Osteoblast (primary cell): ENCODE measurements at regions not wholly inside any gene's neighbourhood (a gene's known extent, or its start where the extent isn't known, plus 50 kb on each side); places are given as distances from the start of the nearest gene placed in this dataset.

Experiments used
- DNase-seq: peaks from one replicate; pipeline ENCODE4 v3.0.0; 2011; ENCODE audit warnings: low spot score, mixed read lengths; ENCODE audit not compliant: insufficient read length; ENCODE audit errors: missing footprints
- H2AFZ ChIP-seq: 2 replicates; pipeline ENCODE4 v1.6.0; 2011; ENCODE audit warnings: mild to moderate bottlenecking, low read length
- H3K27ac ChIP-seq: 2 replicates; pipeline ENCODE4 v1.5.1; 2011; ENCODE audit warnings: mild to moderate bottlenecking, low read depth, low read length, moderate library complexity
- H3K27me3 ChIP-seq: 2 replicates; pipeline ENCODE4 v1.6.0; 2012; ENCODE audit warnings: mild to moderate bottlenecking, control low read depth, inconsistent platforms, low read length, moderate library complexity; ENCODE audit not compliant: insufficient read depth
- H3K36me3 ChIP-seq: 2 replicates; pipeline ENCODE4 v1.5.1; 2011; ENCODE audit warnings: mild to moderate bottlenecking, low read length, control low read depth, moderate library complexity; ENCODE audit not compliant: insufficient read depth
- H3K4me1 ChIP-seq: 2 replicates; pipeline ENCODE4 v1.5.1; 2011; ENCODE audit warnings: mild to moderate bottlenecking, low read length, control low read depth, moderate library complexity; ENCODE audit not compliant: insufficient read depth
- H3K4me2 ChIP-seq: 2 replicates; pipeline ENCODE4 v1.6.0; 2011; ENCODE audit warnings: mild to moderate bottlenecking, low read length; ENCODE audit not compliant: insufficient read depth
- H3K4me3 ChIP-seq: fragments of 200-600 bp; sonication (generic); 3 replicates; pipeline ENCODE4 v1.5.1; 2012; ENCODE audit warnings: mild to moderate bottlenecking, low read length, inconsistent platforms; ENCODE audit not compliant: insufficient read depth
- H3K79me2 ChIP-seq: 2 replicates; pipeline ENCODE4 v1.6.0; 2012; ENCODE audit warnings: mild to moderate bottlenecking, low read length, control low read depth, inconsistent platforms; ENCODE audit not compliant: insufficient read depth
- H3K9me3 ChIP-seq: 2 replicates; pipeline ENCODE4 v1.5.1; 2011; ENCODE audit warnings: low read depth, low read length, control low read depth
- H4K20me1 ChIP-seq: 2 replicates; pipeline ENCODE4 v1.6.0; 2012; ENCODE audit warnings: mild to moderate bottlenecking, low read length, control low read depth; ENCODE audit not compliant: insufficient read depth
- CTCF ChIP-seq: IDR thresholded peaks from 2 replicates; pipeline ENCODE4 v1.5.1; 2011; ENCODE audit warnings: mild to moderate bottlenecking, low read depth, low read length, moderate library complexity; ENCODE audit errors: extremely low read depth

GRCh38 chr10:8817299-8817698 lies 762.8 kb downstream of the GATA3 start:
- Histone ChIP-seq H3K27ac (no peak overlapping the region), H3K36me3 (no peaks in the 10 kb centered on the region), H3K4me1 (no peaks in the 10 kb centered on the region), H3K27me3 (no peaks in the 10 kb centered on the region), H3K4me2 (no peak overlapping the region), H3K4me3 (no peak overlapping the region), H4K20me1 (no peaks in the 10 kb centered on the region), H3K79me2 (no peaks in the 10 kb centered on the region), H3K9me3 (no peaks in the 10 kb centered on the region), H2AFZ (no peak overlapping the region)
- DNase-seq = no peak
- TF ChIP-seq CTCF = no peak

GRCh38 chr10:8825611-8826010 lies 771.1 kb downstream of the GATA3 start:
- H3K36me3 ChIP-seq = no peaks in the 10 kb centered on the region
- no peaks in the 10 kb centered on the region for H3K9me3 ChIP-seq
- no peaks in the 10 kb centered on the region for H4K20me1 ChIP-seq
- H3K27me3 ChIP-seq = no peaks in the 10 kb centered on the region
- H3K4me2 ChIP-seq = no peak overlapping the region
- no peaks in the 10 kb centered on the region for H3K79me2 ChIP-seq
- no peak overlapping the region for H2AFZ ChIP-seq
- no peak for DNase-seq
- H3K4me3 ChIP-seq = no peak overlapping the region
- TF ChIP-seq CTCF = no peak
- H3K4me1 ChIP-seq = no peaks in the 10 kb centered on the region
- no peak overlapping the region for H3K27ac ChIP-seq

GRCh38 chr10:8829592-8829991 lies 775.1 kb downstream of the GATA3 start:
- no peak overlapping the region for H2AFZ ChIP-seq
- H3K4me1 ChIP-seq = no peaks in the 10 kb centered on the region
- no peaks in the 10 kb centered on the region for H3K79me2 ChIP-seq
- no peaks in the 10 kb centered on the region for H3K9me3 ChIP-seq
- no peak overlapping the region for H3K27ac ChIP-seq
- DNase-seq = no peak
- no peaks in the 10 kb centered on the region for H3K36me3 ChIP-seq
- no peaks in the 10 kb centered on the region for H3K27me3 ChIP-seq
- H3K4me2 ChIP-seq = no peak overlapping the region
- no peak for TF ChIP-seq CTCF
- no peaks in the 10 kb centered on the region for H4K20me1 ChIP-seq
- no peak overlapping the region for H3K4me3 ChIP-seq

GRCh38 chr10:8830048-8830447 lies 775.6 kb downstream of the GATA3 start:
- Histone ChIP-seq H3K4me3 (no peak overlapping the region), H3K27ac (no peak overlapping the region), H3K4me2 (no peak overlapping the region), H3K4me1 (no peaks in the 10 kb centered on the region), H4K20me1 (no peaks in the 10 kb centered on the region), H3K36me3 (no peaks in the 10 kb centered on the region), H2AFZ (no peak overlapping the region), H3K79me2 (no peaks in the 10 kb centered on the region), H3K9me3 (no peaks in the 10 kb centered on the region), H3K27me3 (no peaks in the 10 kb centered on the region)
- no peak for TF ChIP-seq CTCF
- DNase-seq = no peak
